HG03469 (cell line): ENCODE measurements at regions not wholly inside any gene's neighbourhood (a gene's known extent, or its start where the extent isn't known, plus 50 kb on each side); places are given as distances from the start of the nearest gene placed in this dataset.

ENCODE experiments used
- ATAC-seq: cut with Tn5 transposase; IDR thresholded peaks from one replicate; pipeline ENCODE4 v1.9.1; 2021; ENCODE audit warnings: mild to moderate bottlenecking, moderate library complexity, moderate number of reproducible peaks; ENCODE audit not compliant: unreplicated experiment

GRCh38 chr16:72424757-72425156 is 252.8 kb upstream of the PMFBP1 start:
- no peak for ATAC-seq

GRCh38 chr16:72422308-72422897 is 250.4 kb upstream of the PMFBP1 start:
- ATAC-seq = no peak

- no peak for ATAC-seq
Measured at GRCh38 chr16:72419638-72420037, 247.7 kb upstream of the PMFBP1 start.

DNA sequence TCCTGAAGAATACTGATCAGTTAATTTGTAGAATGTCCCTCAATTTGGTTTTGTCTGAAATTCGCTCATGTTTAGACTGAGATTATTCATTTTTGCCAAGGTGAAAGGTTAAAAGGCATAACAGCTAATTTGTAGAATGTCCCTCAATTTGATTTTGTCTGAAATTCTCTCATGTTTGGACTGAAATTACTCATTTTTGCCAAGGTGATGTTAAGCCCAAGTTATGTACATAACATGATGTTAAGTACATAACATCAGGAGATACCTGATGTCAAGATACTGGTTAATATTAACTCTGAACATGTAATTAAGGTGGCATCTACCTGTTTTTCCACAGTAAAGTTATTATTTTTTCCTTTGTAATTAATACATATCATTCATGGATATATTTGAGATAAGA is 243.4 kb upstream of the PMFBP1 start:
- no peak for ATAC-seq

DNA sequence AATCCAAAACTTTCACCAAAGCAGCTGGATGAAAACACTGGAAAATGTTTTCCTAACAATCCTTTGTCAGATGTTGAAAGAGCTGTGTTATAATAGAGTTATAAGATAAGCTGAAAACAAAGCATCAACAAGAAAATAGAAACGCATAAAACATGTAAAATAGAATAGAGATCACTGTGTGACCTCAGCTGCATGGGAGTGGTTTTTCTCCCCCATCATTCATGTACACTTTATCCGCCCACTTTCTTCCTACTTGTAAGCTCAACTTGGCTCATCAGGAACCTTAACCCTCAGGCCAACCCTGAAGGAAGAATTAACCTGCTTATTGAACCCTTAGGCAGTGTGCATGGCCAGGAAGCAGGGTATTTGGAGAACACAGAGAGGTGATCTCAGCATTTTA is 238.5 kb upstream of the PMFBP1 start:
- no peak for ATAC-seq

DNA sequence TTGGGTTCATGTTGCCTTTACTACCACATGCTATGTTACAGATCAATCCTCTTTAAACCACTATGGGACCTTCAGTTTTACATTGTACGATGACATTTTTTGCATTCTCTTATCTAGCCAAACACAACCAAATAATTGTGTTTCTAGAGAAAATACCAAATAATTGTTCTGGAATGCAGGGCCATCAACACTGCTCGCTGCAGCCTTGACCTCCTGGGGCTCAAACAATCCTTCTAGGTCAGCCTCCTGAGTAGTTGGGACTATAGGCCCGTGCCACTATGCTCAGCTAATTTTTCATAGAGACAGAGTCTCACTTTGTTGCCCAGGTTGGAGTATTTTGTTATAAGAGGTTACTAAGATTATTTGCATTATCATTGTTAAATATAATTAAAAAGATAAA is 237.5 kb upstream of the PMFBP1 start:
- no peak for ATAC-seq

- no peak for ATAC-seq
Measured at GRCh38 chr16:72406390-72406789, 234.4 kb upstream of the PMFBP1 start.

DNA sequence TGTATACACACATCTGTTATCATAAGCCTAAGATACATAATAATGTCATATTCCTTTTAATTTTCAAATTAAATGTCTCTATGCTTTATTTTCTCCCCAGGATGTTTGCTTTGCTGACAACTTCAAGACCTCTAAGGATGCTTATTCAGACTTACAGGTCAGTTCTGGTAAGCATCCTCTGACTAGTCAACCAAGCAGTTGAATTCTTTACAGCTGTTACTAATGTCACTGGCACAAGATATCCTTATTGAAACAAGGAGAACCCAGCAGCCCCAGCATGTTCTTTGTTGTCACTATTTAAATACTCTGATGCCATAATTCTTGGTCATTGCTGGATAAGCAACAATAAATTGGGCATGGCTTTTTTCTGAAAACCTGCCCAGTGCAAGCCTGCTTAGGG is 232.3 kb upstream of the PMFBP1 start:
- no peak for ATAC-seq

GRCh38 chr16:72401084-72401361 is 229.1 kb upstream of the PMFBP1 start:
- no peak for ATAC-seq

DNA sequence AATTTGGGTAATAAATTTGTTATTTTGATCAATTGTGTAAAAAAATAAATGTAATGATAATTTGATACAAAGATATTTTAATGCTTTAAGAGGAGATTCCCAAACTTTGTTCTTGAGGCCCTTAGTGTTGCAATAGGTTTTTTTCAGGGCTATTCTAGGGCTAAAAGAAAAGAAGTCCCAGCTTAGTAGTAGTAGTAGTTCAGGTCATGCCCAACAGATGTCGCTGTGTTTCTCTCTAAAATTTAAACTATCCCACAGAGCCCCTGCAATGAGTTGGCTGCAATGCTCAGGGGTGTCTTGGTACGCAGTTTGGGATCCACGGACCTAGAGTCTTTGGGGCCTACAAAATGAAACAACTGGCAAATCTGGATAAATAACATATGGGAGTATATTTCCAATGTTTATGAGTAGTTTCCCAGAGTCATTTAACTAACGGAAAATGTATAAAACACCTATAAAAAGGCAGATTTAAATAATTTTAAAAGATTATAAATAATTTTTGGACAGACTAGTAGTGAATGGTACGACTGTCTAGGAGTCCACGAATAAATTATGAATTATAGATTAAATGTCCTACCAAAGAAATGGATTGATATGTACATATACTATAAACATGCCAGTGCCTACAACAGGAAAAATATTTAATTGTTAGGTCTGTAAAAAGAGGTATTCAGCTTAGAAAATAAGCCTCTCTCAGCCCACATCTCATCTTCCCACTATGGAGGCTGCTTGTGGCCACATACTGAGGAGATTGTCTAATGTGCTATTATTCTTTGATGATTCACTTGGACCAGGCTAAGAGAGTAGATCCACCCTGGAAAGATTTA is 228.5 kb upstream of the PMFBP1 start:
- ATAC-seq = no peak

- no peak for ATAC-seq
Measured at GRCh38 chr16:72399811-72400210, 227.9 kb upstream of the PMFBP1 start.

GRCh38 chr16:72397876-72398275 is 225.9 kb upstream of the PMFBP1 start:
- ATAC-seq = no peak

GRCh38 chr16:72394526-72394925 is 222.6 kb upstream of the PMFBP1 start:
- ATAC-seq = no peak

DNA sequence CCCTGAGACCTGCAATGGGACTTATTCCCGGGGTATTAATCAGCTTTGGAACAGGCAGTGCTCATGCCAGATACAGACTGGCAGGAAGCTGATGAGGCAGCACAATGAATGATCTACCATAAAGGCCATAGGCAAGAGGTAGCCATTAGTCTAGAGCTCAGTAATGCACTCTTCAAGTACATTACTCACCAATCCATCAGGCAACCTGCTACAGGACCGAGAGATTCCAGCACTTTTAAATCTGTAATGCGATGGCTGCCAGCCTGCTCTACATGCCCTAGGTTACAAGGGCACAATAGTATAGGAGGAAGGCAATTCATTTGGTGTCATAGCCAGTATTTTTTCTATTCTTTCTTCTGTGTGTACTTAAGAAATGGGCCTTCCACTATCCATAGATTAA is 217.8 kb upstream of the PMFBP1 start:
- no peak for ATAC-seq

GRCh38 chr16:72388007-72388406 is 216.1 kb upstream of the PMFBP1 start:
- ATAC-seq = no peak

GRCh38 chr16:72384651-72385050 is 212.7 kb upstream of the PMFBP1 start:
- ATAC-seq = no peak

- ATAC-seq = no peak
Measured at GRCh38 chr16:72380283-72380682, 208.3 kb upstream of the PMFBP1 start.

GRCh38 chr16:72373201-72373600 is 201.2 kb upstream of the PMFBP1 start:
- ATAC-seq = no peak

GRCh38 chr16:72372087-72373045 is 200.4 kb upstream of the PMFBP1 start:
- ATAC-seq = no peak

DNA sequence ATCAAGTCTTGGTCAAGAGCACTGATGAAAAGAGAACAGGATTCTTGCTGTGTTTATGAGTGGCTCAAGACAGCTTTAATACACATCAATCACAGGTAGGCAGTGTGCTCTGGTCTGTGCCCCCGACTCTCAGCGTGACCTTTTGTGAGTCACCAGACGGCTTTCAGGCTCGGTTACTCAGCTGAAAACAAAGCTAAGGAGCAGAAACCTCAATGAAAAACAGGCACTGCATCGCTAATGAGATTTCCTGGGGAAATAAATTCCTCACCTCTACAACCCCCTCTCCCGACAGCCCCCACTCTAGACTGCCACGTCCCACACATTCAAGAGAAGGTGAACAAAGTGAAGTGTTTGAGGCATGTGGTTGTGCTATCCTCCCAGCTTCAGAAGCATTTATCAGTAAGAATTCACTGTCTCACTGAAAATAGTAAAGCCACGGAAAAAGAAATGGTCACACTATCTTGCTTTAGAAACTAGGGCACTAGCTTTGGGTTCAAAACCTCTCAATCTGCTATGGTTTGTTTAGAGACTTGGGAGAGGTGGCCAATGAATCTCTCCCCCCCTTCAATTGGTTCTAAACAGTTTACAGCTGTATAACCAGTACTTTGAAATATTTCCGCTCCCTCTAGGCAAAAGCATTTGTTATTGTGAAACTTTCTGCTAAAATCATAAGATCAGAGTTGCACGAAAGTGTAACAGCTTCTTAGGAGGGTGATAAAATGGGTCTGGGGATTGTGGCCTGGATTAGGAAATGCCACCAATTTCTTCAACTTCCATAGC is 199.5 kb upstream of the PMFBP1 start:
- no peak for ATAC-seq

DNA sequence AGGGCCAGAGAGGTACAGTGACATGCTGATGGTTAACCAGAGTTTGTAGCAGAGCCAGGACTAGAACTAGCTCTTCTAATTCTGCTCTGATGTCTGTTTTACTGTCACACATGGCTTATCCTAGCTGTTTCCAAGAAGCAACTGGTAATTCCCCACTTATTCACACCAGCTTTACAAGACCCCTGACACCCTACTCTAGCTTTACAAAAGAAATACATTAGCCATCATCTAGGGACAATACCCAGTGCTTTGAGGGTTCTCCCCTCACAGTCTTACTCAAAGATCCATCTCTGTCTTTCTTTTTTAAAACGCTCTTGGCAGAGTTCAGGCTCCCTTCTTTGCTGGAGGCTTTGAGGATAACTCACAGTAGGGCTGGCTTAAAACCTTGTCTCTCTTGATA is 197.3 kb upstream of the PMFBP1 start:
- ATAC-seq = no peak
